PC-3 (cell line): ENCODE measurements at regions not wholly inside any gene's neighbourhood (a gene's known extent, or its start where the extent isn't known, plus 50 kb on each side); places are given as distances from the start of the nearest gene placed in this dataset.

ENCODE experiments used
- ATAC-seq: fragments of 200-7000 bp; cut with Tn5 transposase; 2 replicates; pipeline ENCODE4 v1.9.1; 2020; ENCODE audit warnings: mild to moderate bottlenecking, moderate library complexity
- BruUV-seq: library from RNA; stranded (reverse); fragments of 400-500 nt; replicated peaks from 2 replicates; lab custom pipeline; 2021; lab: Mats Ljungman, UMichigan
- CTCF ChIA-PET: fragments of 300-600 bp; sonication (Branson Sonifier 250); formaldehyde crosslinking; loops from one replicate; lab custom pipeline; 2022; ENCODE audit warnings: antibody characterized with exemption; lab: Charles Lee
- POLR2A ChIA-PET: fragments of 300-600 bp; sonication (Branson Sonifier 250); formaldehyde crosslinking; loops from one replicate; lab custom pipeline; 2022; ENCODE audit warnings: antibody characterized with exemption; ENCODE audit not compliant: unreplicated experiment; lab: Charles Lee
- DNase-seq: peaks from one replicate; pipeline ENCODE4 v3.0.0-alpha.2; 2015
- H2AFZ ChIP-seq: fragments of 300-600 bp; sonication (generic); 2 replicates; pipeline ENCODE4 v1.6.0; 2016; ENCODE audit warnings: antibody characterized with exemption, low read length
- H3F3A ChIP-seq: fragments of 300-600 bp; sonication (generic); one replicate; pipeline ENCODE4 v1.6.0; 2017; ENCODE audit warnings: antibody characterized with exemption, low read length, control low read depth, mild to moderate bottlenecking; ENCODE audit not compliant: unreplicated experiment
- H3K27ac ChIP-seq: fragments of 300-600 bp; sonication (generic); 2 replicates; pipeline ENCODE4 v1.5.1; 2016; ENCODE audit warnings: mild to moderate bottlenecking, low read length
- H3K27me3 ChIP-seq: fragments of 300-600 bp; sonication (generic); 2 replicates; pipeline ENCODE4 v1.6.1; 2016; ENCODE audit warnings: low read length, mixed read lengths
- H3K36me3 ChIP-seq: fragments of 300-600 bp; sonication (generic); 2 replicates; pipeline ENCODE4 v1.6.1; 2016; ENCODE audit warnings: low read depth, mixed run types, low read length, mixed read lengths
- H3K4me1 ChIP-seq: fragments of 300-600 bp; sonication (generic); 2 replicates; pipeline ENCODE4 v1.5.1; 2016; ENCODE audit warnings: low read length; ENCODE audit not compliant: insufficient read depth
- H3K4me2 ChIP-seq: fragments of 300-600 bp; sonication (generic); 2 replicates; pipeline ENCODE4 v1.6.0; 2016; ENCODE audit warnings: low read length
- H3K4me3 ChIP-seq: fragments of 300-600 bp; sonication (generic); 2 replicates; pipeline ENCODE4 v1.5.1; 2016; ENCODE audit warnings: mild to moderate bottlenecking, low read length, mixed read lengths
- H3K79me2 ChIP-seq: fragments of 300-600 bp; sonication (generic); 2 replicates; pipeline ENCODE4 v1.6.1; 2017; ENCODE audit warnings: low read length, mixed read lengths
- H3K9ac ChIP-seq: fragments of 300-600 bp; sonication (generic); 2 replicates; pipeline ENCODE4 v1.6.0; 2016; ENCODE audit warnings: mild to moderate bottlenecking, low read length
- H3K9me2 ChIP-seq: fragments of 300-600 bp; sonication (generic); replicated peaks from 2 replicates; pipeline ENCODE4 v1.6.1; 2016; ENCODE audit warnings: mixed run types, low read length, mixed read lengths
- H3K9me3 ChIP-seq: fragments of 300-600 bp; sonication (generic); 2 replicates; pipeline ENCODE4 v1.6.1; 2016; ENCODE audit warnings: low read length, mixed read lengths
- H4K20me1 ChIP-seq: fragments of 300-600 bp; sonication (generic); 2 replicates; pipeline ENCODE4 v1.6.1; 2016; ENCODE audit warnings: low read length, mixed read lengths
- CTCF ChIP-seq: fragments of 300-600 bp; sonication (generic); conservative IDR thresholded peaks from 2 replicates; pipeline ENCODE4 v1.5.1; 2017; ENCODE audit warnings: antibody characterized with exemption, low read depth, mild to moderate bottlenecking, low read length
- EZH2 ChIP-seq: fragments of 300-600 bp; sonication (generic); IDR thresholded peaks from one replicate; pipeline ENCODE4 v1.6.1; 2017; ENCODE audit warnings: antibody characterized with exemption, mild to moderate bottlenecking, low read length; ENCODE audit not compliant: unreplicated experiment
- EZH2phosphoT487 ChIP-seq: fragments of 300-600 bp; sonication (generic); IDR thresholded peaks from 2 replicates; pipeline ENCODE4 v1.6.1; 2018; ENCODE audit warnings: mild to moderate bottlenecking, antibody characterized with exemption, low read length, borderline replicate concordance
- intact Hi-C: fragments of 100-400 bp; cut with micrococcal nuclease; formaldehyde crosslinking; loops from 2 replicates; pipeline ENCODE4 v1.9.0; 2023

GRCh38 chr12:67391656-67392055 is 122.5 kb downstream of the CAND1 start:
- ATAC-seq (no peak), DNase-seq (no peak)
- no peak overlapping the region for H3K9ac ChIP-seq
- no peak overlapping the region for H3K4me2 ChIP-seq
- H3K9me3 ChIP-seq: no peaks in the 10 kb centered on the region
- H2AFZ ChIP-seq: no peak overlapping the region
- H3F3A ChIP-seq: no peaks in the 10 kb centered on the region
- H3K4me3 ChIP-seq: no peak overlapping the region
- H3K79me2 ChIP-seq: no peaks in the 10 kb centered on the region
- POLR2A ChIA-PET: no interaction called here
- no peaks in the 10 kb centered on the region for H3K36me3 ChIP-seq
- intact Hi-C loops: no loop called here
- H4K20me1 ChIP-seq: no peaks in the 10 kb centered on the region
- TF ChIP-seq EZH2phosphoT487: no peak
- TF ChIP-seq CTCF: no peak
- TF ChIP-seq EZH2: no peak
- no peaks in the 10 kb centered on the region for H3K9me2 ChIP-seq
- H3K27ac ChIP-seq: no peak overlapping the region
- CTCF ChIA-PET: no interaction called here
- no TSS peak for BruUV-seq
- no peaks in the 10 kb centered on the region for H3K27me3 ChIP-seq
- H3K4me1 ChIP-seq: no peaks in the 10 kb centered on the region

- no peaks in the 10 kb centered on the region for H3K9me2 ChIP-seq
- no peaks in the 10 kb centered on the region for H3K27me3 ChIP-seq
- H3K4me1 ChIP-seq: no peaks in the 10 kb centered on the region
- H3K36me3 ChIP-seq: no peaks in the 10 kb centered on the region
- H4K20me1 ChIP-seq: no peaks in the 10 kb centered on the region
- H3K4me3 ChIP-seq: no peak overlapping the region
- no peaks in the 10 kb centered on the region for H3K9me3 ChIP-seq
- ATAC-seq: peak; percentile 48; the same call in 1 of the 2 replicates
- BruUV-seq: no TSS peak
- no peaks in the 10 kb centered on the region for H3F3A ChIP-seq
- H3K9ac ChIP-seq: no peak overlapping the region
- intact Hi-C loops: no loop called here
- H3K4me2 ChIP-seq: no peak overlapping the region
- H3K27ac ChIP-seq: no peak overlapping the region
- ChIA-PET POLR2A (no interaction called here), CTCF (no interaction called here)
- TF ChIP-seq EZH2phosphoT487 (no peak), CTCF (no peak), EZH2 (no peak)
- DNase-seq: no peak
- H2AFZ ChIP-seq: no peak overlapping the region
- H3K79me2 ChIP-seq: no peaks in the 10 kb centered on the region
Measured at GRCh38 chr12:67394550-67394949, 125.4 kb downstream of the CAND1 start.

GRCh38 chr12:67400742-67401141 is 131.6 kb downstream of the CAND1 start:
- Histone ChIP-seq H3K36me3 (no peaks in the 10 kb centered on the region), H2AFZ (no peak overlapping the region), H3K9ac (no peak overlapping the region), H3K9me2 (no peaks in the 10 kb centered on the region), H3F3A (no peaks in the 10 kb centered on the region), H3K27me3 (no peaks in the 10 kb centered on the region), H3K4me1 (no peaks in the 10 kb centered on the region), H3K79me2 (no peaks in the 10 kb centered on the region), H3K4me2 (no peak overlapping the region), H3K4me3 (no peak overlapping the region), H3K27ac (no peak overlapping the region), H3K9me3 (no peaks in the 10 kb centered on the region), H4K20me1 (no peaks in the 10 kb centered on the region)
- BruUV-seq: no TSS peak
- CTCF ChIA-PET: no interaction called here
- ATAC-seq (no peak), DNase-seq (no peak)
- no peak for TF ChIP-seq CTCF
- TF ChIP-seq EZH2phosphoT487: no peak
- no peak for TF ChIP-seq EZH2
- intact Hi-C loops: no loop called here
- POLR2A ChIA-PET: no interaction called here
